SK-MEL-5 (cell line): ENCODE measurements at regions not wholly inside any gene's neighbourhood (a gene's known extent, or its start where the extent isn't known, plus 50 kb on each side); places are given as distances from the start of the nearest gene placed in this dataset.
A peak's percentile ranks its signal among the peaks of the same experiment; 100 is the strongest.

ENCODE experiments used
- DNase-seq: peaks from one replicate; pipeline ENCODE4 v3.0.0-alpha.2; 2016; ENCODE audit warnings: low read depth, low spot score
- in situ Hi-C: cut with HindIII; loops from 2 replicates; pipeline ENCODE4 v1.10.0; 2016; ENCODE audit warnings: low sequenced_read_pairs, high pct_unique_total_duplicates, low pct_unique_long_range_greater_than_20kb
- small RNA-seq, 2 experiments: library from RNA; depleted of rRNA; stranded (forward); fragments of <200 nt; gene quantifications; one replicate each; pipeline ENCODE3, GENCODE V24; 2014

DNA sequence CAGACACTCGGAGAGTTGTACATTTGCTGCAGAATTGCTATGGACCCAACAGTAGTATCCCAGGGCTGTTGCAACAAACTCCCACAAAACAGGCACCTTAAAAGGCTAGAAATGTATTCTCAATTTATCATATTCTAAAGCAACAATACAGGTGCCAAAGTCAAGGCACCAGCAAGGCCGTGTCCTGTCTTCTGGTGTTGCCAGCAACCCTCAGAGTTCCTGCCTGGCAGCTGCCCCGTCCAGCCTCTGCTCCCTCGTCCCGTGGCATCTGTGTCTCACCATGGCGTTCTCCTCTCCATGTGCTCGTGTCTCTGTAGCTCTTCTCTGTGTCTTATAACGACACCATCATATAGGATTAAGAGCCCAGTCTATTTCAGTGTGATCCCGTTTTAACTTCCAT, 67.7 kb upstream of the ARGLU1 start:
- in situ Hi-C loops: no loop called here

DNA sequence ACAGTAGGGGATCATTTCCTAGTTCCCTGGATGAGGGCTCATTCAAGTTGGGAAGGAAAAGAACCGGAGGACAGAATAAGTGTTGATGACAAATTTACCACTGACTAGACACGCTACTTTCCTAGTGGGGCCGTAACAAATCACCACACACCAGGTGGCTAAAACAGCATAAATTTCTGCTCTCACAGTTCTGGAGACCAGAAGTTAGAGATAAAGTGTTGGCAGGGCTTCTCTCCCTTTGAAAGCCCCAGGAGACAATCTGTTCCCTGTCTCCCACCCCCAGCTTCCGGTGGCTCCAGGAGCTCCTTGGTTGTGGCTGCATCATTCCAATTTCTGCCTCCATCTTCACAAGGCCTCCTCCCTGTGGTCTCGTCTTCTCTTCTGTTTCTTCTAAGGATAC, 65.4 kb upstream of the ARGLU1 start:
- in situ Hi-C loops: no loop called here
- no peak for DNase-seq

More for the DNA sequence above, 67.7 kb upstream of the ARGLU1 start:
- no peak for DNase-seq

GRCh38 chr13:106630650-106631049, 62.7 kb upstream of the ARGLU1 start:
- DNase-seq: no peak
- in situ Hi-C loops: no loop called here

- DNase-seq: no peak
- in situ Hi-C loops: no loop called here
Observed at GRCh38 chr13:106630162-106630561, 62.2 kb upstream of the ARGLU1 start.

DNA sequence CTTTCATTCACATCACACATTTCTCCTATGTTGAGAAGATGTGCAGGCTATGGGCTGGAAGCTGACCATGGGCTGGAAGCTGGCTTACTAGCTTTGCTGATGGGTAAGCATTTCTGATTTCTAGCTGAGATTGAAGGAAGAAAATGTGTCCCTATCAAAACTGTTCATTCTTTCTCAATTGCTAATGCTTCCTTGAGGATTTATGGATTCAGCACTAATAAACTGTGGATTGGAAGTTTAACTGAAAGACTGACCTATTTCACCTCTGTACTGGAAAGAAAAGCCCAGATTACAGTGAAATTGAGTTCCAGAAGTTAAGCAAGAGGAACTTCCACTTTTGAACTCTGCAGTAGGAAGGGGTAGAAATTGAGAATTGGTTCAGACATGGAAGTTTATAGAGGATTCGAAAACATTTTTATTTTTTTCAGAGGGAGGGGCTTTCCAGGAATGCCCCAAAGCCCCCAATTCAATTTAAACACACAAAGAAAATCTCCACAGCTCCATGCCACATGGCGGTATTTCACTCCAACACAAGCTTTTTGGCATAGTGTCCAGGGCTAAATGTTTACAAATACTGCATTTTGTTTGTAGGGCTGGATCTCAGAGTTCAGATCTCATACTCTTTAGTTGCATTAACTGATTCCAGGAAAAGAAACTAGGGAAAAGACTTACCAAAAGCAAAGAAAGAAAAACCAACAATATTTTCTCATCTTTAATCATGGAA, 61.2 kb upstream of the ARGLU1 start:
- in situ Hi-C loops: no loop called here
- DNase-seq: no peak

- in situ Hi-C loops: no loop called here
Observed at GRCh38 chr13:106626473-106626872, 58.5 kb upstream of the ARGLU1 start.

GRCh38 chr13:106625578-106625977, 57.6 kb upstream of the ARGLU1 start:
- in situ Hi-C loops: no loop called here

More at GRCh38 chr13:106626473-106626872, 58.5 kb upstream of the ARGLU1 start:
- no peak for DNase-seq

GRCh38 chr13:106623799-106624460, 56.0 kb upstream of the ARGLU1 start:
- in situ Hi-C loops: no loop called here
- DNase-seq: no peak

More at GRCh38 chr13:106625578-106625977, 57.6 kb upstream of the ARGLU1 start:
- DNase-seq: no peak

DNA sequence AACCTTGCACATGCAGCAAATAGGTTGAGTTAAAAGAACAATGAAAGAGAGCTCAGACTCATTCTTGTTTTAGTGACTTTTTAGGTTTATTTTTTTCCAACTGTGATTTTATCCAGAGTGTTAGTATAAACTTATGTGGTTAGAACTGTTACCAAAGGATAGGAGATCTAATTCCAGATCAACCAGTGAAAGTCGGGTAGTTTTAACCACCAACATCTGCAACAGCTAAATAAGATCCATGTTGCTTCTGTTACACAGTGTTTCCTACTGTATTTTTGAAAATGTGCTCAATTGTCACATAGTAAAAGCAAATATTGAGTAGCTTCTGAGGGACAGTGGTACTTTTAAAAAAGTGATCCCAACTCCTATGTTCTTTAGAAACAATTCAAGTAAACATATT, 53.9 kb upstream of the ARGLU1 start:
- no peak for DNase-seq
- in situ Hi-C loops: no loop called here

DNA sequence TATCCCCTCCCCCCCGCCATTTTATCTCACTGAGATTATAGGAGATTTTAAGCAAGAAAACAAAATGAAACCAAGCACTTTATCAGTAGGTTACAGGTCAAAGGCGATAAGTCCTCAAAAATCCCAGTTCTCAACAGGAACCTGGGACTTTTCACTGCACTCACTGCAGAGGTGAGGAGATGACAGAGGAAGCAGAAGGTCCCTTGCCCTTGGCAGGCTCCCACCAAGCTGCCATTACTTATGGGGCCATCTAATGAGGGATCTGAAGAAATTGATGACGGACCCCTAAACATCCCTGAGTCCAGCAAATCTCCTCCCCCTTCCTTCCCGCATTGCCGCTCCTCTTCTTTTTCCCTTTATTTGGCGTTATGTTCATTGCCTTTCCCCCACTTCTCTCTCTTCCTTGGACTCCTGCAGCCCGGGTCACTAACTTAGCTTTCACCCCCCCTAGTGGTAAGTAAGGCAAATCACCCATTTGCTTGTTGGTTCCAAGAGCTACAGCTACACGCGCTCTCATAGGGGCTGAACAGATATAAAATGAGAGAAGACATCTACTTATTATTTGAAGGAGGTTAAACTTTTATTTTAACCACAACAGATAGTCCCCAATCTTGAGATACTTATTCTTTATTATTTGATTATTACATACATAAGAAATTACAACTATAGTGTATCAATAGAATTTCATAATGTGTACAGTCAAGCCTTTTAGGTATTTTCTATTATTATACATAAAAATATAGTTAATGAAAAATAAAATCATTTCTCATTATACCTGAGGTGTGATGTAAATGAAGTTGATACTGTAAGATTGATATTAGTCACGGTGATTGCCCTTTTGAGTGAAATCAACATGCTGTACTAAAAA, 52.0 kb upstream of the ARGLU1 start:
- in situ Hi-C loops: no loop called here

More for the DNA sequence above, 52.0 kb upstream of the ARGLU1 start:
- peak; percentile 74 for DNase-seq

Small RNA genes lying in the stretch of these regions (small RNA-seq; reads per million reads assigned to genes)
- gene MIR1267 (0 reads per million in 2 experiments), gene SNORD31B (0.05 to 0.33 reads per million in 2 experiments)
